ENCODE measurements at regions not wholly inside any gene's neighbourhood (a gene's known extent, or its start where the extent isn't known, plus 50 kb on each side); places are given as distances from the start of the nearest gene placed in this dataset.

- DNase-seq, result no peak
Measured at GRCh38 chr12:28601570-28602058, 411.4 kb downstream of the CCDC91 start.

- DNase-seq, result no peak
Measured at GRCh38 chr12:28602786-28603185, 412.5 kb downstream of the CCDC91 start.

DNA sequence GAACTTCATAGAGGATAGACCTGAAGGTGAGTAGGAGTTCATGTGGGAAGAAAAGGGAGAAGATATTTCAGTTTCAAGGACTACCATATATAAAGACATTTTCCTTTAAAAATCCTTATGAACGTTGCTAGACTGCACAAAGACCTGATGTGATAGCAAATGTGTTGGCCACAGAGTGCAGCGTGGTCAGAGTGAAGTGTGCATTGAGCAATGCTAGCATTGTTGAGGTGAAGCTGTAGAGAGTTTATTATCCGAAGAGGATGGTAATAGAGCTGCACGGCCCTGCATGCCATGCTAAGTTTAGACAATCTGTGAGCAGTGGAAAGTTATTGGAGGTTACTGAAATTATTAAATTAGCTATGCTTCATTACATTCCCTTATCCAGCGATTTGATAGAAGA, 413.0 kb downstream of the CCDC91 start:
- DNase-seq, result no peak

DNA sequence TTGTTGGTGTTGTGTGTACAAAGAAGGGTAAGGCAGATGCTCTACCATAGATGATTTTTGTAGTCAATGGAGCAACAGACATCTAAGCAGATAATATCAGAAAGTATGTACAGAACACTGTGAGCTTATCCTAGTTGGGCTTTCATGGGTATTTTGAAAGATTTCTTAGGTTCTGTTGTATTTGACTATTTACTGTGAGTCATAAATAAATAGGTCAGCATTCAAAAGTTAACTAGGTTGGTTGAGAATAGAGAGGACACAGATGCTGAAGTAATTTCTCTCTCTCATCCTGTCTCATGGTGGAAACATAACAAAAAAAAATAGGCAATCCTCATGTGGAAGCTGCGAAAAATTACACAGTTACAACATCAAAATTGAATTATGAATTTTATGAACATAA, 413.5 kb downstream of the CCDC91 start:
- no peak for DNase-seq

DNA sequence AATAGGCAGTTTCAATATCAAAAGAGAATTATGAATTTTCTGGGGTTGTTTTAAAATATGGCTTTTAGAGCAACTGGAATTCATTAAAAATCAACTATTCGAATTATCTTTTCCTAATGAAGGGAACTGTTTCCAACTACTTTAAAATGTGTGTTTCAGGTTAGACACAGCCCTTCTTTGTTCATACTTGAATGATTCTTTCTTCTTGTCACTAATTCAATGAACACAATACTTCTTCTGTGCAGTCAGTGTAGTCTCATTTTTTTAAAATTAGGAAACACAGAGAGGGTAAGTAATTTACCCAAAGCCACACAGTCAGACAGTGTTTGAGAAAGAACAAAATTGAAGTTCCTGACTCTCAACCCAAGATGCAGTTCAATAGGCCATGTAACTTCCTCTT, 414.0 kb downstream of the CCDC91 start:
- DNase-seq, result no peak

GRCh38 chr12:28606967-28607557, 416.8 kb downstream of the CCDC91 start:
- no peak for DNase-seq

DNA sequence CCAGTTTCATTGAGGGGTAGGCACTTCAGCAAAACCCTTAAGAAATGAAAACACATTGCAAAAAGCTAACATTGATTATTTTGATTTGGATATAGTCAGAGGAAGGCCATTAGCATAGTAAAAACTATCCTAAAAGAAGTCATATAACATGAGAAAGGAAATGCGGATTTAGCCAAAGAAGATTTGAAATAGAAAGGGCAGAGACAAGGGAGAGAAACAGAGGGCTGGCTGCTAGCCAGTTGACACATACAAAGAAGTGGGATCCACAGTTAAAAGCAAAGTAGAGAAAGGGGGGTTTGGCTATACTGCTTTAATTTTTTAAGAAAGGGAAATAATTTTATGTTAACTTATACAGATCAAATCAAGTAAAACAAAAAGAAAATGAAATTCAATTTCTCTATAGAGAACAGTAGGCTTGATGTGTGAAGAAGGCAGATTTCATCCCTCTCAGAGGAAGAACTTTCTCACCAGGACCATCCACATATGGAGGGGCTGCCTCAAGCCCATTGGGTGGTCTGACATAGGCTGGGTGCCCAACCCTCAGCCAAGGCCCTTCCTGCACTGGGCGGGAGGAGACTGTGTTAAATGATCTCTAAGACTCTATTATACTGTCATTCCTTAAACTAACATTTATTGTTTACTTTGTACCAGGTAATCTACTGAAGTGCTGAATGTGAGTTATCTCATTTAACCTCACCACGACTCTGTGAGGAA, 420.3 kb downstream of the CCDC91 start:
- DNase-seq, result no peak

DNA sequence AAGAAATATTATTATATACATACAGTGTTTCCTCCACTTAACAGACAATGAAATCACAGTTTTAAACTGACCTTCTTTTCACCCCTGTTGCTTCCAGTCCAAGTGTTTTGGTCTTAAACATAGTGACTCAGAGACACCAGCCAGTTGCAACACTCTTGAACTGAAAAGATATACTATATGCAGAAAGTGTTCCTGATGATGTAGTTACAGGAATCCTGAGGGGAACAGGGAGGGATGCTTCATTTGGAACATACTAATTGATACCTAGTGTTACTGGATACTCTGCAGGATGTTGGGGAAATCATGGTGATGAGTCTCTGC, 420.8 kb downstream of the CCDC91 start:
- no peak for DNase-seq

DNA sequence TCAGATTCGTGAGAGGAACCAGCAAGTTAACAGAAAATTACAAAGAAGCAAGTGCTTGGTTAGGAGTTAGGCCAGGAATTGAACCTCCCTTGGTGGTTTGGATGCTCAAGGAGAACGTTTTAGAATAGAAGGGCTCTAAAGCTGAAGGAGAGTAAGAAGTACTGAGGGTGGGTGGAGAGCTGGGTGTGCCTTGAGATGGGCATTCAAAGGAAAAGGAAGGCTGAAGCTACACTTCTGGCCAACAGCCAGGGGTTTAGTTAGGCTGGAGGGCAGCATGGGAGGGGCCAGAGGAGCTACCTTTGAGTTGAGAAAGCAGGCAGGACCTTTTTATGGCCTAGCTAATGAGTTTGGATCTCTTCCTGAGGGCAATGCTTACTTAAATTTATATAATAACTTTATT, 421.2 kb downstream of the CCDC91 start:
- no peak for DNase-seq

DNA sequence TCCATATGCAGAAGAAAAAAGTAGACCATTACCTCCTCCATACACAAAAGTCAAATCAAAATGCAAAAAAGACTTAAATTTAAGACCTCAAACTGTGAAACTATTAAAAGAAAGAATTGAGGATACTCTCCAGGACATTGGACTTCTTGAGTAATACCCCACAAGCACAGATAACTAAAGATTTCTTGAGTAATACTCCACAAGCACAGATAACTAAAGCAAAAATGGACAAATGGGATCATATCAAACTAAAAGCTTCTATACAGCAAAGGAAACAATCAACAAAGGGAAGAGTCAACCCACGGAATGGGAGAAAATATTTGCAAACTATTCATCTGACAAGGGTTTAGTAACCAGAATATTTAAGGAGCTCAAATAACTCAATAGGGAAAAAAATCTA, 427.9 kb downstream of the CCDC91 start:
- DNase-seq, result no peak

DNA sequence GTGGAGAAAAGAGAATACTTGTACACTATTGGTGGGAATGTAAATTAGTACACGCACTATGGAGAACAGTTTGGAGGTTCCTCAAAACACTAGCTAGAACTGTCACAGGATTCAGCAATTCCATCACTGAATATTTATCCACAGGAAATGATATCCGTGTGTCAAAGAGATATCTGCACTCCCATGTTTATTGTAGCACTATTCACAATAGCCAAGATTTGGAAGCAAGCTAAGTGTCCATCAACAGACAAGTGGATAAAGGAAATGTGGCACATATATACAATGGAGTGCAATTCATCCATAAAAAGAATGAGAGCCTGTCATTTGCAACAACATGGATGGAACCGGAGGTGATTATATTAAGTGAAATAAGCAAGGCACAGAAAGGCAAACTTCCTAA, 428.5 kb downstream of the CCDC91 start:
- DNase-seq, result no peak

- no peak for DNase-seq
Measured at GRCh38 chr12:28620281-28620680, 430.0 kb downstream of the CCDC91 start.

DNA sequence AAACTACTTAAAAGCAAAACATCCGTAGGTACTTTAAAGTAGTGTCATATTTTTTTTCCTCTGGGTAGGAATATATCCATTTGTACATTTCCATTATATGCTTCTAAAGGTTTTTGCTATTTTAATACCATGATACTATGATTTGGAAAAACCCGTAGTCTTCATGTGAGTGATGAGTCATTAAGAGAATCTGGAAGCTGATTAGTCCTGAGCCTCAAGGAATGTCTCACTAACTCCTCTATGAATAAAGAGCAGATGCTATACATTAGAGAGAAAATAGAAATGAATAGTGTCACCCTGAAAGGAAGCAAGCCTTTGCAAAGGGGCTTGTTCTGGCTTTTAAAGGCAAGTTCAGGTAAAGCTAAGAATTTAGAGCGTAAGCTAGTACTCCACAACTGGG, 432.1 kb downstream of the CCDC91 start:
- DNase-seq, result no peak

DNA sequence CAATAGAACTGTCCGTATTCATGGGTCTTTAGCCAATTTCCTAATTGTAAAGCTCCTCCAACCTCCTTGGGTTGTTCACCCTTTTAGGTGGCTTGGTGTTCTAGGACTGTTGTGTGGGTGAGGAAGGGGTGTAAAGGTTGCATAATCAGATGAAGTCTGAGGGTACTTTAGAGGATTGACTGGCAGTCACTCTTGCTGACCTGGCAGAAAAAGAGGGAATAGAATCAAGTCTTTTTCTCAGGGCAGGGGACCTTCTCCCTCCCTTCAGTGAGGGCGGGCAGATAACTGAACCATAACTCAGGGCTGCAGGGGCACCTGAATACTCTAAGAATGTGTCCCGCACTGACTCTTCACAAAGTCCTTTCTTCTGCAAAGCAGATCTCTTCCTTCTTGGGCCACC, 436.2 kb downstream of the CCDC91 start:
- no peak for DNase-seq

DNA sequence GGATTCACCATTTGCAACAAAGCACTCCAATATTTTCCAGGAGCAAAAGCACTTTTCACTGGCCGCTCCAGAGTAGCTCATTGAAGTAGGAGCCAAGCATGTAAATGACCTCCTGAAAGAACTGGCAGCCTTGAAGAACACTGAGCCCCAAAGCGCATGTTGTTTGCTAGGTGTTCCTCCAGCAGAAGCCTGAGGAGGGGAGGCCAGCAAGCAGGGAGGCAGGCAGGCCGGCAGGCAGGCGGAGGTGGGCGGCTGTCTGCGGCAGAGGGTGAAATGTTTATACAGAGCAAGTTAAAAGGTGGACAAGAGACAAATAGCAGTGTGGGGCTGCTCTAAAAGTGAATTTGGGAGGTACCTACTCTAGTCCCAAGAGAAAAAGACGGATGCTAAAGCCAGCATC, 439.4 kb downstream of the CCDC91 start:
- DNase-seq, result no peak

DNA sequence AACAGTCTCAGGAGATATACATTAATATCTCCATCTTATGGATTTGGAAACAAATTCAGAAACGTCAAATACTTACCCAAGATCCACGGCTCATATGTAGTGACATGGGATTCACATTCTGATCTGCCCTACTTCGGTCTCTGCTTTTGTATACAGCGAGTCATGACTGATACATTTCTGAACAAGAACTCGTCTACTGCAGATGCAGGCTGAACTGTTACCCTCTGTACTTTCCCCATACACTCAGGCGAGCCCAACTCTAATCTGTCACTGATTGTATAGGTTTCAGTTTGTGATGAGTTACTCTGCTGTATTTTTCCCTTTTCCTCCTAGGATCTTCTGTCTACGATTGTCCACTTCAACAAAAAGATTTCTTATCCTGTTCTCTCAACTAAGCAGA, 441.6 kb downstream of the CCDC91 start:
- no peak for DNase-seq

DNA sequence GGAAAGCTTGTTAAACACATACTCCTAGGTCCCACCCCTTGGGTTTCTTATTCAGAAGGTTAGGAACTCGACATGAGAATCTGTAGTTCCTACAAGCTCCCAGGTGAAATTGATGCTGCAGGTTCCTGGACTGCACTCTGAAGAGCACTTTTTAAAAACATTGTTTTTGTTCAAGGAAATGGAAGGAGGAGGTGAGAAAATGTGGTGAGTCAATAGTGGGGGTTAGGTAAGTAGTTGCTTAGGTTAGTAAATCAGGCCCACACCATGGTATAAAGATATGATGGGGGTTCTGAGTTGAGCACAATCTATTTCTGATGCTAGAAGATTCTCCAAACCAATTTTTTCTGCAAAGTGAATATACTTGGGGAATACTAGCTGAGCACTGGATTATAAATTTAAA, 450.3 kb downstream of the CCDC91 start:
- DNase-seq, result no peak

DNA sequence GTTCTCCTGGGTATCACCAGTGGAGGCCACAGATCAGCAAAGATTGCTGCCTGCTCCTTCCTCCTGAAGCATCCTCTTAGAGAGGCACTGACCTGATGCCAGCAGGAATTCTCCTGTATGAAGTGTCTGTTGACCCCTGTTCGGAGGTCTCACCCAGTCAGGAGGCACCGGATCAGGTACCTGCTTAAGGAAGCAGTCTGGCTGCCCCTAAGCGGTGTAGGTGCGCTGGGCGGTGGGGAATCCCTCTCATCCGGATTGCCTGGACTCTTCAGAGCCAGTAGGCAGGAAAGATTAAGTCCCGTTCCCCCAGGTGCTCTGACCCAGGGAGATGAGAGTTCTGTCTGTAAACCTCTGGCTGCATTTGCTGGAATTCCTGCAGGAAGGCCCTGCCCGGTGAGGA, 455.2 kb downstream of the CCDC91 start:
- DNase-seq, result no peak

GRCh38 chr12:28645891-28646290, 455.6 kb downstream of the CCDC91 start:
- no peak for DNase-seq

DNA sequence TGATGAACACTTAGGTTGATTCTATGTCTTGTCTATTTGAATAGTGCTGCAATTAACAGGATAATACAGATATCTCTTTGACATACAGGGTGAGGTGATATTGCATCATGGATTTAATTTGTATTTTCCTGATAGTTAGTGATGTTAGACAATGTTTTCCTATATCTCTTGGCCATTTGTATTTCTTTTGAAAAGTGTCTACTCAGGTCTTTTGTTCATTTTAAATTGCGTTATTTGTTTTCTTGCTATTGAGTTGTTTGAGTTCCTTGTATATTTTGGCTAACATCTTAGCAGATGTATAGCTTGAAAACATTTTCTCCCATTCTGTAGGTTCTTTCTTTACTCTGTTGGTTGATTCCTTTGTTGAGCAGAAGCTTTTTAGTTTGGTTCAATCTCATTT, 460.6 kb downstream of the CCDC91 start:
- DNase-seq, result no peak

GRCh38 chr12:28652239-28652638, 462.0 kb downstream of the CCDC91 start:
- DNase-seq, result no peak

- DNase-seq, result no peak
Measured at GRCh38 chr12:28681980-28682379, 467.1 kb upstream of the FAR2 start.

DNA sequence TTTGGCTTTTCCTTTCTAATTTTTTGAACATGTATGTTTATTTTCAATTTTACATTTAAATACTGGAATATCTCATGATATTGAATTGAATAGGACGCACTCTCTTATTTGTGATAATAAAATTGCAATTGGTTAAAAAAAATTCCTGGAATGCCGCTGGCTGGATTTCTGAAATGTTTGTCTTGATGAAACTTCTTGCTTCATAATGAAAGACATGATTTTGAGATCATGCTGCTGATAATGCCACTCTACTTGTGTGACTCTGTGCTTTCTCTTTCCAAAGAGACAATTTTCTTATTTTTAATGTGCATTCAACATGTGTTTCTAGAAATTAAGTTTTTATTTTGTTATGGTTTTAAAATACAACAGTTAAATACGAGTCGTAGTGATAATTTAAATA, 465.7 kb upstream of the FAR2 start:
- DNase-seq, result no peak

Measured in renal pelvis (tissue), 1 donor.